ENCODE measurements at regions not wholly inside any gene's neighbourhood (a gene's known extent, or its start where the extent isn't known, plus 50 kb on each side); places are given as distances from the start of the nearest gene placed in this dataset.
"Not testable (repeated sequence)": the region's sequence is repeated elsewhere in the genome, so short reads cannot be mapped to it uniquely, and the experiment has no call there.

DNA sequence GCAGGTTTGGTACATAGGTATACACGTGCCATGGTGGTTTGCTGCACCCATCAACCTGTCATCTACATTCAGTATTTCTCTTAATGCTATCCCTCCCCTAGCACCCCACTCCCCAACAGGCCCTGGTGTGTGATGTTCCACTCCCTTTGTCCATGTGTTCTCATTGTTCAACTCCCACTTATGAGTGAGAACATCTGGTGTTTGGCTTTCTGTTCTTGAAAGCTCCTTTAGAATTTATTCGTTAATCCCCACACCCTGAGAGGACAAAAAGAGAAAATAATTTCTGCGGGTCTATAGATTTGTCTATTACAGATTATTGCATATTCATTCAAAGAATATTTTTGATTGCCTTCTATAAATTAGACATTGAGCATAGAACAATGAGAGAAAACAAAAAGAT, 455.5 kb downstream of the PLPP3 start:
- no peak overlapping the region for H3K4me3 Mint-ChIP-seq
- no peaks in the 10 kb centered on the region for H3K27me3 Mint-ChIP-seq
- no peaks in the 10 kb centered on the region for H3K4me1 Mint-ChIP-seq (ENCODE audit: unreplicated experiment)
- H3K27ac Mint-ChIP-seq = no peak overlapping the region
- TF ChIP-seq, protein P1, sequence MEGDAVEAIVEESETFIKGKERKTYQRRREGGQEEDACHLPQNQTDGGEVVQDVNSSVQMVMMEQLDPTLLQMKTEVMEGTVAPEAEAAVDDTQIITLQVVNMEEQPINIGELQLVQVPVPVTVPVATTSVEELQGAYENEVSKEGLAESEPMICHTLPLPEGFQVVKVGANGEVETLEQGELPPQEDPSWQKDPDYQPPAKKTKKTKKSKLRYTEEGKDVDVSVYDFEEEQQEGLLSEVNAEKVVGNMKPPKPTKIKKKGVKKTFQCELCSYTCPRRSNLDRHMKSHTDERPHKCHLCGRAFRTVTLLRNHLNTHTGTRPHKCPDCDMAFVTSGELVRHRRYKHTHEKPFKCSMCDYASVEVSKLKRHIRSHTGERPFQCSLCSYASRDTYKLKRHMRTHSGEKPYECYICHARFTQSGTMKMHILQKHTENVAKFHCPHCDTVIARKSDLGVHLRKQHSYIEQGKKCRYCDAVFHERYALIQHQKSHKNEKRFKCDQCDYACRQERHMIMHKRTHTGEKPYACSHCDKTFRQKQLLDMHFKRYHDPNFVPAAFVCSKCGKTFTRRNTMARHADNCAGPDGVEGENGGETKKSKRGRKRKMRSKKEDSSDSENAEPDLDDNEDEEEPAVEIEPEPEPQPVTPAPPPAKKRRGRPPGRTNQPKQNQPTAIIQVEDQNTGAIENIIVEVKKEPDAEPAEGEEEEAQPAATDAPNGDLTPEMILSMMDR (conservative IDR thresholded peaks at IDR 0.05) = no peak
- H3K36me3 Mint-ChIP-seq = peaks cover 3% of the 10 kb centered on the region
- DNase-seq (ENCODE audit: extremely low spot score, unreplicated experiment) = no peak
- H3K9me3 Mint-ChIP-seq = peaks cover 26% of the 10 kb centered on the region

DNA sequence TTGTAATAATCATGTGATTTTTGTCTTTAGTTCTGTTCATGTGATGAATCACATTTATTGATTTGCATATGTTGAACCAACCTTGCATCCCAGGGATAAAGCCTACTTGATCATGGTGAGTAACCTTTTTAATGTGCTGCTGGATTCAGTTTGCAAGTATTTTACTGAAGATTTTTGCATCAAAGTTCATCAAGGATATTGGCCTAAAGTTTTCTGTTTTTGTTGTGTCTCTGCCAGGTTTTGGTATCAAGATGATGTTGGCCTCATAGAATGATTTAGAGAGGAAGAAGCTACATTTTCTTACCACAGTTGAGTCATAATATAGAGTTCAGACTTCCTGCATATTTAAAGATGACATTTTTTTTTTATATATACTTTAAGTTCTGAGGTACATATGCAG, 455.9 kb downstream of the PLPP3 start:
- H3K27ac Mint-ChIP-seq = no peak overlapping the region
- TF ChIP-seq, protein P1 (conservative IDR thresholded peaks at IDR 0.05) = no peak
- DNase-seq (ENCODE audit: extremely low spot score, unreplicated experiment) = no peak
- no peaks in the 10 kb centered on the region for H3K4me1 Mint-ChIP-seq (ENCODE audit: unreplicated experiment)
- no peak overlapping the region for H3K4me3 Mint-ChIP-seq
- no peaks in the 10 kb centered on the region for H3K27me3 Mint-ChIP-seq
- H3K36me3 Mint-ChIP-seq = peaks cover 3% of the 10 kb centered on the region
- peaks cover 26% of the 10 kb centered on the region for H3K9me3 Mint-ChIP-seq

DNA sequence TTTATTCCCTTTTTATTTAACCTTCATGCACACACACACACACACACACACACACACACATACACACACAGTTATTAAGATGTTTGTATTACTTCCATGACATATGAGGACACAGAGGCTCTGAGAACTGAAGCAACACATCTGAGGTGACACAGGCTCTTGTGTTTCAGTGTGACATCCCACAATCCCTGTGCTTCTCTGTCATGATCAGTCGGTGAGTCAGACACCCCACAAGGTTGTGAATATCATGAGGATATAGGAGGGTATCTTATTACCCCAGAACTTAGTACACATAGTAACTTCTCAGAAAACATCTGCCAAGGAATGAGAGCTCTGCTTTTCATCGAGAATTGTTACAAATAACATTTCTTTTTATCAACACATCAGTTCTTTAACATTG, 459.3 kb downstream of the PLPP3 start:
- DNase-seq (ENCODE audit: extremely low spot score, unreplicated experiment) = no peak
- Mint-ChIP-seq H3K27me3 (peaks cover 3% of the 10 kb centered on the region), H3K27ac (no peak overlapping the region), H3K36me3 (no peaks in the 10 kb centered on the region), H3K4me1 (ENCODE audit: unreplicated experiment) (no peaks in the 10 kb centered on the region), H3K4me3 (no peak overlapping the region), H3K9me3 (peaks cover 15% of the 10 kb centered on the region)
- TF ChIP-seq, protein P1 (conservative IDR thresholded peaks at IDR 0.05) = no peak

DNA sequence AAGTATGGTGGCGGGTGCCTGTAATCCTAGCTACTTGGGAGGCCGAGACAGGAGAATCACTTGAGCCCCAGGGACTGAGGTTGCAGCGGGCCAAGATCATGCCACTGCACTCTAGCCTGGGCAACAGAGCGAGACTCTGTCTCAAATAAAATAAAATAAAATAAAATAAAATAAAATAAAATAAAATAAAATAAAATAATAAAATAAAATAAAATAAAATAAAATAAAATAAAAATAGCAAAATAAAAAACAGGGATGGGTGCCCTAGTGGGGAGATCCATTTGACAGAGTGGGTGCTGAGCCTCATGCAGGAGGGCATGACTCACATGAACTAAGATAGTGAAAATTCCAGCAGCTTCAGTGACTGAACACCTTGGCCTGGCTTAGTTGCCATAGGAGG, 460.7 kb downstream of the PLPP3 start:
- not testable (repeated sequence) for H3K4me3 Mint-ChIP-seq; H3K36me3 Mint-ChIP-seq; H3K4me1 Mint-ChIP-seq (ENCODE audit: unreplicated experiment); H3K27me3 Mint-ChIP-seq; DNase-seq (ENCODE audit: extremely low spot score, unreplicated experiment); H3K27ac Mint-ChIP-seq
- peaks cover 15% of the 10 kb centered on the region for H3K9me3 Mint-ChIP-seq

DNA sequence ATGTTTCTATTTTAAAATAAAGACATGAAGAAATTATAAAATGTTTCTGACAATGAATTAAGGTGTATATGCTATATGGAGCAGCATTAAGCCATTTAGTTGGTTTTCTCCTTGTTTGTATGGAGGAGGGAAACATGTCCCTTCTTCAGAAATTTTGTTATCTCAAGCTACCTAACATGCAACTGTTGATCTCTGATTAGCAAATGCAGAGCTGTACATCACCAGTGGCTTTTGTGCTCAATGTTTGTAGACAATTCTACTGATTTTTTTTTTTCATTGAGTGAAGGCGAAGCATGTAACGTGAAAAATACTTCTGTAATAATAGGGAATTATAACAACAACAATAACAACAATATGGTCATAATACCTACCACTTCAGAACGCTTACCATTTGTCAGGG, 463.7 kb downstream of the PLPP3 start:
- H3K36me3 Mint-ChIP-seq = peaks cover 5% of the 10 kb centered on the region
- no peaks in the 10 kb centered on the region for H3K9me3 Mint-ChIP-seq
- peaks cover 7% of the 10 kb centered on the region for H3K27me3 Mint-ChIP-seq
- no peak for DNase-seq (ENCODE audit: extremely low spot score, unreplicated experiment)
- no peak overlapping the region for H3K27ac Mint-ChIP-seq
- no peak overlapping the region for H3K4me3 Mint-ChIP-seq
- H3K4me1 Mint-ChIP-seq (ENCODE audit: unreplicated experiment) = no peaks in the 10 kb centered on the region
- TF ChIP-seq, protein P1 (conservative IDR thresholded peaks at IDR 0.05) = no peak

DNA sequence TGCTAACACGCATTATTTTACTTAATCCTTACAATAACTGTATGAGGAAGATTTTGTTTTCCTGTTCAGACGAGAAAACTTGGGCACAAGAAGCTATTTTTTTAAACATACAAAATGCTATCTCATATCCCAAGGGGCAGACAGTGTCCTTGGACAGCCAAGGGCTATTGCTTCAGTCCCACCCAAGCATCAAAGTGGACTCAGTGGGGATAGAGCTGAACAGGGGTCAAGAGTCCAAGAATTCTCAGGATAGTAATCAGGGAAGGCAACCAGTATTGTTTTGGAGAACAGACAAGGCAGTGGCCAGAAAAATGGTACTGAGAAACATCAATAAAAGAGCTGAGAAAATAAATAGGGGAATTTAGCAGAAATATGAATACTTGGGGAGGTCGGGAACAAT, 465.7 kb downstream of the PLPP3 start:
- no peak for DNase-seq (ENCODE audit: extremely low spot score, unreplicated experiment)
- TF ChIP-seq, protein P1 (conservative IDR thresholded peaks at IDR 0.05) = no peak
- Mint-ChIP-seq H3K4me3 (no peak overlapping the region), H3K27ac (no peak overlapping the region), H3K27me3 (peaks cover 7% of the 10 kb centered on the region), H3K9me3 (no peaks in the 10 kb centered on the region), H3K36me3 (peaks cover 5% of the 10 kb centered on the region), H3K4me1 (ENCODE audit: unreplicated experiment) (no peaks in the 10 kb centered on the region)
